Endothelial cell (in vitro differentiated cells): ENCODE measurements at regions not wholly inside any gene's neighbourhood (a gene's known extent, or its start where the extent isn't known, plus 50 kb on each side); places are given as distances from the start of the nearest gene placed in this dataset.

ENCODE experiments used
- DNase-seq: peaks from one replicate; pipeline ENCODE4 v3.0.0; 2021; ENCODE audit warnings: low spot score
- H3K27ac Mint-ChIP-seq: one replicate; pipeline ENCODE4 v1.8.0; 2021; ENCODE audit warnings: mixed read lengths, inconsistent platforms; ENCODE audit not compliant: unreplicated experiment
- H3K27me3 Mint-ChIP-seq: one replicate; pipeline ENCODE4 v1.8.0; 2021; ENCODE audit warnings: mild to moderate bottlenecking, moderate library complexity, mixed read lengths, inconsistent platforms; ENCODE audit not compliant: unreplicated experiment
- H3K36me3 Mint-ChIP-seq: one replicate; pipeline ENCODE4 v1.8.0; 2021; ENCODE audit warnings: mild to moderate bottlenecking, low read depth, mixed read lengths, inconsistent platforms; ENCODE audit not compliant: unreplicated experiment
- H3K4me1 Mint-ChIP-seq: one replicate; pipeline ENCODE4 v1.8.0; 2021; ENCODE audit warnings: mild to moderate bottlenecking, mixed read lengths, inconsistent platforms; ENCODE audit not compliant: unreplicated experiment
- H3K4me3 Mint-ChIP-seq: one replicate; pipeline ENCODE4 v1.8.0; 2021; ENCODE audit warnings: mild to moderate bottlenecking, mixed read lengths, inconsistent platforms; ENCODE audit not compliant: unreplicated experiment
- H3K9me3 Mint-ChIP-seq: one replicate; pipeline ENCODE4 v1.8.0; 2021; ENCODE audit warnings: mixed read lengths, inconsistent platforms; ENCODE audit not compliant: unreplicated experiment
- TF ChIP-seq, protein P1 (sequence below): fragments of 200-600 bp; sonication (generic); IDR thresholded peaks from one replicate; pipeline ENCODE4 v1.5.0; 2021; ENCODE audit warnings: antibody characterized with exemption; ENCODE audit not compliant: unreplicated experiment

DNA sequence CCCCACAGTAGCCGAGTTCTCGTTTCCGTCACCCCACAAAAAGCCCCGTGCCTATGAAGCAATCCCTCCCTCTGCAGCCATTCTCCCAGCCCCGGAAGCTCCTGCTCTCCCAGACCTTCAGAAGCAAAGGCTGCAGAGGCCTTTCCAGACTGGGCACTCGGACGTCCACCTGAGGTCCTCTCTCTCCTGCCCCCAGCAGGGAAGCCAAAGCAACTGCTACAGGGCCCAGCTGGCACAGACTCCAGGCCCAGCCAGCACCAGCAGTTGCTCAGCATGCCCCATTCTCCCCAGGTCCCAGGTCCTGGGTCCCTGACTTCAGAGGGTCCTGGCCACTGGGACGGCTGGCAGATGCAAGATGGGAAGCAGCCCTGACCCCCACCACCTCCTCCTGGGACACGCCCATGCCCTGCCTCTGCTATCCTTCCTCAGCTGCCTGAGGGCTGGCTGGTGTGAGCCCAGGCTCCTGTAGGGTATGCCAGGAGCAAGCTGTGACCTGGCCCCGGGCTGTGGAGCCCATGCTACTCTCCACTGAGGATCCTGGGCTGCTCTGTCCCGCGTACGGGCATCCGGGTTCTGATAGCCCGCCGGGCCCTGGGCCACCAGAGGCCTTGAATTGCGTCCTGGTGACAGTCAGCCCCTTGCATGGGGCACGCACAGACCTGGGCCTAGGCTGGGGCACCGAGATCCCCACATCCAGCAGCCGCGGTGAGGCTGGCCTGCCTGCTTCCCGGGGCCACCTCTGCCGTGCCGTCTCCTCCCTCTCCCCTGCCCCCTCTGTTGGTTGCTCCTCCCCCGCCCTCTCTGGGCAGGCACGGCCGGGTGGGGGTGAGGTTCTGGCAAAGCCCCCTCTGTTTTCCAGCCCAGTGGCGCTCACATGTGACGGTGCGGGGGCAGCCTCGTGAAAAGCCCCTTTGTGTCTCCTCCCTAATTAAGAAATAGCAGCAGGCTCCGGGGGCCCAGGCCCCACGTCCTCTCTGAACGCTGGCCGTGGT lies 1310.3 kb downstream of the BRD1 start:
- H3K4me1 Mint-ChIP-seq: no peaks in the 10 kb centered on the region
- TF ChIP-seq, protein P1, sequence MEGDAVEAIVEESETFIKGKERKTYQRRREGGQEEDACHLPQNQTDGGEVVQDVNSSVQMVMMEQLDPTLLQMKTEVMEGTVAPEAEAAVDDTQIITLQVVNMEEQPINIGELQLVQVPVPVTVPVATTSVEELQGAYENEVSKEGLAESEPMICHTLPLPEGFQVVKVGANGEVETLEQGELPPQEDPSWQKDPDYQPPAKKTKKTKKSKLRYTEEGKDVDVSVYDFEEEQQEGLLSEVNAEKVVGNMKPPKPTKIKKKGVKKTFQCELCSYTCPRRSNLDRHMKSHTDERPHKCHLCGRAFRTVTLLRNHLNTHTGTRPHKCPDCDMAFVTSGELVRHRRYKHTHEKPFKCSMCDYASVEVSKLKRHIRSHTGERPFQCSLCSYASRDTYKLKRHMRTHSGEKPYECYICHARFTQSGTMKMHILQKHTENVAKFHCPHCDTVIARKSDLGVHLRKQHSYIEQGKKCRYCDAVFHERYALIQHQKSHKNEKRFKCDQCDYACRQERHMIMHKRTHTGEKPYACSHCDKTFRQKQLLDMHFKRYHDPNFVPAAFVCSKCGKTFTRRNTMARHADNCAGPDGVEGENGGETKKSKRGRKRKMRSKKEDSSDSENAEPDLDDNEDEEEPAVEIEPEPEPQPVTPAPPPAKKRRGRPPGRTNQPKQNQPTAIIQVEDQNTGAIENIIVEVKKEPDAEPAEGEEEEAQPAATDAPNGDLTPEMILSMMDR: no peak
- no peak overlapping the region for H3K27ac Mint-ChIP-seq
- no peaks in the 10 kb centered on the region for H3K9me3 Mint-ChIP-seq
- H3K4me3 Mint-ChIP-seq: no peak overlapping the region
- peak; percentile 39 for DNase-seq
- H3K36me3 Mint-ChIP-seq: no peaks in the 10 kb centered on the region
- peaks cover 4% of the 10 kb centered on the region for H3K27me3 Mint-ChIP-seq

DNA sequence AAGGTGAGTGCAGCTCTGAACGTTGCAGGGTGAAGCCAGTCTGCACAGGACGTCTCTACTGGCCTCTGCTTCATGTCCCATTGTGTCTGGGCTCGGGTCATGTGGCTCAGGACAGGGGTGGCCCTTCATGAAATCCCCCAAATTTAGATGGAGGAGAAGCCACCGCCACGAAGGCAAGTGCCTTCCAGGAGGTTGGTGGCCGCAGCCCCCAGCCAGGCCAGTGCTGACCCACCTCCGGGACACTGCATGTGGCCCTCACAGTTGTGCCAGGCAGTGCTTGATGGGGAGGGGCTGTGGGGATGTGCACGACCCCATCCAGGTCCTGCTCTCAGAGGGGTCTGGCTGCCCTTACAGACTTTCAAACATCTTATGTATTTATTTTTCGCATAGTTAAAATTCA lies 1311.1 kb downstream of the BRD1 start:
- H3K27me3 Mint-ChIP-seq: peaks cover 4% of the 10 kb centered on the region
- H3K9me3 Mint-ChIP-seq: no peaks in the 10 kb centered on the region
- DNase-seq: no peak
- TF ChIP-seq, protein P1: no peak
- H3K36me3 Mint-ChIP-seq: no peaks in the 10 kb centered on the region
- no peak overlapping the region for H3K4me3 Mint-ChIP-seq
- H3K27ac Mint-ChIP-seq: no peak overlapping the region
- H3K4me1 Mint-ChIP-seq: no peaks in the 10 kb centered on the region

DNA sequence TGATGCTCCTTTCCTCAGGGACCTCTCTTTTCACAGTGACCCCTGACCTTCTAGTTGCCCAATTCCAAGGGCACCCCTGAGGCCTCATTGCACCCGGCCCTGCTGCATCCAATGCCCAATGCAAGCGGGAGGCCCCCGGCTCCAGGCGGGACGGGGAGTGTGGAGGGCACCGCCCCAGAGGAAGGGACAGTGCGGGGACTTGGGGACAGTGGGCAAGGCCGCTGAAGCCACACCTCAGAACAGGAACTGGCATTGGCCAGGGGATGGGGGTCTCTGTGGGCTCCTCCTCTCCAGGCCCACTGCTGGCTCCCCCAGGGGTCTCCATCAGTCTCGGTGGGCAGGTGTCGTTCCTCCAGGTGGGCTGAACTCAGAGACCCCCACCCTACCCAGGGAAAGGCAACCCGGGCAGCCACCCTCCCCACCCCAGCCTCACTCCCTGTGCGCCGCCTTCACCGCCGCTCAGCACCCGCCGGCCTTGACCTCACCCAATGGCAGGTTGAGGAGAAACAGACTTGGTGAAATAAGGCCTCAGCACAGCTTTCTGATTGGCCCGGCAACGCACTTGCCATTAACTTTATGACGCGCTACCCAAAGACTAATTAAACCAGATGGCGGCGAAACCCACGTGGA lies 1312.0 kb downstream of the BRD1 start:
- Mint-ChIP-seq H3K27me3 (peaks cover 4% of the 10 kb centered on the region), H3K4me3 (no peak overlapping the region), H3K9me3 (no peaks in the 10 kb centered on the region), H3K27ac (no peak overlapping the region), H3K36me3 (no peaks in the 10 kb centered on the region), H3K4me1 (peaks cover 2% of the 10 kb centered on the region)
- TF ChIP-seq, protein P1: no peak
- DNase-seq: no peak

DNA sequence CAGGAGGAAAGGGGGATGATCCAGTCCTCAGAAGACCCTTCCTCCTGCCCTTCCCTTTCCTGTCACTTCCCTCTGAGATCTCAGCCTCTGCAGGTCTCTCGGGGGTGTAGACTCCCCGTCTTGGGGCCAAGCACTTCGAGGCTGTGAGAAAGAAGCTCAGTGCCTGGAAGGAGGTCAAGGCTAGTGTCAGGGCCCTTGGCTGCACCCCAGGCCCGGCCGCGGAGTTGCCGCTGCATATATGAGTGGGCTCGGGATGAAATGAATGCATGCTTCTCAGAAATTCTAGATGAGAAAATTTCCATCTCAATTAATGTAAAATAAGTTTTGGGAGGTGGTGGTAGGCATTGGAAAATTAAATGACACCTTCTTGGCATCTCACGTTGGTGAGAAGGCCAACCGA lies 1313.7 kb downstream of the BRD1 start:
- Mint-ChIP-seq H3K27me3 (peaks cover 2% of the 10 kb centered on the region), H3K4me1 (peaks cover 7% of the 10 kb centered on the region), H3K36me3 (no peaks in the 10 kb centered on the region), H3K27ac (no peak overlapping the region), H3K9me3 (no peaks in the 10 kb centered on the region), H3K4me3 (no peak overlapping the region)
- DNase-seq: no peak
- TF ChIP-seq, protein P1: no peak

DNA sequence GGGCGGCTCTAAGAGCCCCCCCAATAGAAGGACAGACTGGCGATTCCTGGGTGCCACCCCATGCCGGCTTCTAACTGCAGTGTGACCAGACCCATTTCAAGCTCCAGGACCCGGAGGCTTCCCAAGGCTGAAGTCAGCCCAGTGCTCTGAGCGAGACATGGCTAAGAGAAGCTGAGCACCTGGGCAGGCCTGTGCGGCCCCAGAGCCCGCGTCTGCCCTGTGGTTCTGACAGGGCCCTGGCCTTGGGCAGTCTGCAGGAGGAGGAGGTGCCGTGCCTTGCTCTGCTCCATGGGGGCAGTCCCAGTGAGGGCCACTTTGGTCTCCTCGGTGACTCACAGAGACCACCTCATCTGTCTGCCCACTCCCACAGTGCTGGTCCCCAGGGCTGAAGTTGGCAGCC lies 1314.2 kb downstream of the BRD1 start:
- DNase-seq: no peak
- H3K4me3 Mint-ChIP-seq: no peak overlapping the region
- no peaks in the 10 kb centered on the region for H3K36me3 Mint-ChIP-seq
- H3K27me3 Mint-ChIP-seq: peaks cover 2% of the 10 kb centered on the region
- no peaks in the 10 kb centered on the region for H3K9me3 Mint-ChIP-seq
- no peak overlapping the region for H3K27ac Mint-ChIP-seq
- TF ChIP-seq, protein P1: no peak
- H3K4me1 Mint-ChIP-seq: peaks cover 7% of the 10 kb centered on the region
